GM12891 (cell line): ENCODE measurements at regions not wholly inside any gene's neighbourhood (a gene's known extent, or its start where the extent isn't known, plus 50 kb on each side); places are given as distances from the start of the nearest gene placed in this dataset.

Experiments
- POLR2A ChIP-seq: IDR thresholded peaks from 2 replicates; pipeline ENCODE4 v1.6.1; 2011; ENCODE audit warnings: low read depth, low read length, control low read depth
- POLR2AphosphoS5 ChIP-seq: IDR thresholded peaks from 2 replicates; pipeline ENCODE4 v1.6.1; 2011; ENCODE audit warnings: low read depth, low read length, control low read depth
- POU2F2 ChIP-seq: IDR thresholded peaks from 2 replicates; pipeline ENCODE4 v1.6.1; 2011; ENCODE audit warnings: low read depth, mild to moderate bottlenecking, control low read depth, low read length, moderate library complexity
- SPI1 ChIP-seq: IDR thresholded peaks from 2 replicates; pipeline ENCODE4 v1.6.1; 2011; ENCODE audit warnings: low read depth, low read length, control low read depth

- no peak for TF ChIP-seq POLR2A
- TF ChIP-seq POLR2AphosphoS5: no peak
- no peak for TF ChIP-seq SPI1
- no peak for TF ChIP-seq POU2F2
Observed at GRCh38 chr10:29039091-29039490, 249.8 kb upstream of the LYZL1 start.
